Stimulated activated CD8-positive, alpha-beta memory T cell treated with anti-CD3 and anti-CD28 coated beads, Interleukin-12 subunit alpha, Interleukin-12 subunit beta, amount 100 ng/mL, for 24 hours (primary cell): ENCODE measurements at regions not wholly inside any gene's neighbourhood (a gene's known extent, or its start where the extent isn't known, plus 50 kb on each side); places are given as distances from the start of the nearest gene placed in this dataset.

Experiments
- DNase-seq: peaks from one replicate; pipeline ENCODE4 v3.0.0-alpha.2; 2020; ENCODE audit errors: extremely low read depth

DNA sequence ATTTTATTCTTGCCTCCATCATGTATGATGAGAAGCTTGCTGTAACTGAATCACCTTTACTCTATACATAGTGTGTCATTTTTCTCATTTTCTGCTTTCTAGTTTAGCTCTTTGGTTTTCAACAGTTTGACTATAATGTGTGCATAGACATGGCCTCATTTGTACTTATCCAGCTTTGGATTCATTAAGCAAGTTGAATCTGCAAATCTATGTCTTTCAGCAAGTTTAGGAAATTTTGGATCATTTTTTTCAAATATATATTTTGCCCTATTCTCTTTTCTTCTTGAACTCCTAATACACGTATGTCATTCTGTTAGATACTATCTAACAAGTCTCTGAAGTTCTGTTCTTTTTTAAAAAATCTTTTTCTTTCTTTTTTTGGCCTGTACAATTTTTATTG lies 57.8 kb downstream of the PRLHR start:
- DNase-seq, result no peak

DNA sequence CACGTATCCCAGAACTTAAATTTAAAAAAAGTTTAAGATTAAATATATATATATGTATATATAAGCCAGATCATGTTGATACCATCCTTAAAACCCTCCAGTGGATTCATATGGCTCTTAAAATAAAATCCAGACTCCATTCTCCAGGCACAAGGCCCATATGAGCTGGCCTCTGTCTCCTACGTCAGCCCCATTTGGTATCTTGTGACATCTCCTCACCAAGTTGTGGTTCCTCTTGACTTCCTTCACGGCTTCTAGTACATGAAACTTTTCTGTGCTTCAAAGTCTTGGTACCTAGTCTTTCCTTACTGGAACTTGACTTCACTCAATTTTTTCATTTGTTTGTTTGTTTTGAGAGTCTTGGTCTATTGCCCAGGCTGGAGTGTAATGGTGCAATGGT lies 61.3 kb downstream of the PRLHR start:
- no peak for DNase-seq

DNA sequence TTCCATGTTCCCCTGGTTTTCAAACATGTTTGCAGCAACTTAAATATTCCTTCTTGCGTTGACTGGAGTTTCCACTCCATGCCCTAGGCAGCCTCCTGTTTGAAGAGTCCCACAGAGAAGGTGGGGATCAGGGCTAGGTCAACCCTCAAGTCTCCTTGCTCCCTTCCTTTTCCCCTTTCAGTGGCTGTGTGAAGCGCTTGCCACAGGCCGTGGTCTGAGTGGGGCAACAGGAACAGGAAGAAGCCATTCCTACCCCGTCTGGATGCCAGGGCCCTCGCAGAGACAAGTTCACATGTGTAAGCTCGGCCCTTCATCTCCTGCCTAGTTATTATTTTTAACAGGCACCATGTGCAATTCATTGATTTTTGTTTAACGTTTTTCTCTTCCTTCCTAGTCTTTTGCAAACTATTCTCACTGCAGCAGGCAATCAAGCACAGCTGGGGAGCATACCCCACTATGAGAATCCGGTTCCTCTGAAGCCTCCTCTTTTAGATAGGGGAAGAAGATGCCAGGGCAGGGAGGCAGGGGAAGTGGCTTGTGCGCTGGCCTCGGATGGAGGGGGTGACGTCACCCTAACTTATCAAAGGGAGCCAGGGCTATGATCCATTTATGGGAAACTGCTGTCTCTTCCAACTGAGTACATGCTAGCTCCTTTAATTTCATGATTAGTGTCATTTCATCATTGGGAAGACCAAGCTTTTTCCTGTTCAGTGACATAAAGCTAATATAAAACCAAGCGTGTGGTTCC lies 64.2 kb downstream of the PRLHR start:
- DNase-seq, result no peak

DNA sequence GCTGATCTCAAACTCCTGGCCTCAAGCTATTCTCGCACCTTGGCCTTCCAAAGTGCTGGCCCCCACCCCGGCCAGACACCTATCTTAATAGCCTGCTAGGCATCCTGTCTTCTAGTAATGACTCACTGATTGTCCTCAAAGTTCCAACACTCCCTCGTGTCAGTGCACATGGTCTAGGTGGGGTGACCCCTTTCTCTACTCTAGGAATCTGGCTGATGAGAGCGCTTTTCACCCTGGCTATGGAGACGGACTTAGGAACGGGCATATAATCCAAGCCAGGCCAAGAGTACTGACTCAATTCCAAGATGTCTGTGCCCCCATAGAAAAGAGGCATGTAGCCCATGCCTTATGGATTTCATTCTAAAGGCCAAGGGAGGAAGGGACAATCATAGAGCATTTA lies 67.0 kb downstream of the PRLHR start:
- no peak for DNase-seq

DNA sequence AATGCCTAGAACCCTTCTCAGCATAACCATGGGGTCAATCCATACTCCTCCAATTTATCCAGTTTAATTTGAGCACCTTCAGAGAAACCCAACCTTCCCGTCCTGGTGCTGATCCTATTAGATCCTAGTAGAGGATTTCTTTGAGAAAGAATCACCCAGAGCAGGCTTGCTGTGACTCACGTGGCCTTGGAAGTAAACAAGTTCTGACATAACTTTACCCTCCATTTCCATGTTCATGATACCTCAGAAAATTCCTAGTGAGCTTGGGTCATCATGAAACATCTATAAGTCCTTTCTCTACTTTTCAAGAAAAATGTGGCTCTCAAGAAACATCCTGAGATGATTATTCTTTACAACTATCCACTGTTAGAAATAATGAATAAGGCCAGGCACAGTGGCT lies 71.7 kb downstream of the PRLHR start:
- DNase-seq, result no peak

DNA sequence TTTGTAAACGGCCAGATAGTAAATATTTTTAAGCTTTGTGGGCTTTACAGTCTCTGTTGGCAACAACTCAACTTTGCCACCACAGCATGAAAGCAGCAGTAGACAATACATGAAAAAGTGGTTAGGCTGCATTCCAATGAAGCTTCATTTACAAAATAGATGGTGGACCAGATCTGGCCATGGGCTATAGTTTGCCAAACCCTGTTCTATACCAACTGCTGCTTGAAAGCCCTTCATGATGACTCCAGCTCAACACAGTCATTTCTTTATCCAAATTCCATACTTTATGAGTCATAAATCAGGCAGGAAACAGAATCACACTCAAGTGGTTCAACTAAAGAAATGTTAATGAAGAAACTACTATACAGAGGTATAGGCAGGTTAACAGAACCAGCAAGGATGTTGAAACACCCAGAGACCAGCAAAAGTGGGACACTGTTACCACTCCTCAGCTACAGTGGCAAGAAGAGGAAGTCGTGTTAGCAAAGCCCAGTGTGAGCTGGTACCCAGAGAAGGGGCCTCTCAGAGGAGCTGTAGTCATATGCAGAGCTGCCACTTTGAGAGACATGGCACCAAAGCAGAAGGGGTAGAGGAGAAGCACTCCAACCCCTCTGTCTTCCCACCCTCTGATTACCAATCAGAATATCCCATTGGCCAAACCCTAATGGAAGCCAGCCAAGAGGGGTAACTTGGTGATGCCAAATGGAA lies 72.5 kb downstream of the PRLHR start:
- no peak for DNase-seq

DNA sequence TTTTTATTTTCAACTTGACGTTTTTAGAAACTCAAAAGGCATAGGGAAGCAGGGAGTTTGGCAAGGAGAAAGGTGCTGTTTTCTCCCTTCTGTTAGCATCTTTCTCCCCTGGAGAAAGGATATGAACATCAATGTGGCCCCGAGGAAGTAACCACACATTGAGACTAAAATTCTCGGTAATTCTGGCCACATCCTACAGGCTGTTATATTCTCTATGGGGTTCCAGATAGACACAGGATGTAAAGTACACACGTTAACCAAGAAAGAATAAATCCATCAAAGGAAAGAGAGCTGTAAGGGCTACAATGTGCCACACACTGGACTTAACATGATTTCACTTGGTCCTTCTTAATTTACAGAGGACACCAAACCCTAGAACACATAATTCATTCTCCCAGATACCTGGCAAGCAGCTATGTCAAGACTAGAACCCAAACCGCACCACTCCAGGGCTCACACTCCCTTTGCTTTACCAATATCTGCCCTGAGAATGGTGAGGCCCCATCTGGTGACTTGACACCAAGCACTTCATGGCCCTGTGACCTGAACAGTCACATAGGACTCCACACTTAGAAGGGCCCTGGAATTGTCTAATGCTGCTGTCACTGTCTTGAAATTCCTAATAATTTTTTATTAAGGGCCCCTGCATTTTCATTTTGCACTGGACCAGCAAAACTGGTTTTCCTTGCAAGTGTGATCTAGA lies 73.9 kb downstream of the PRLHR start:
- no peak for DNase-seq

DNA sequence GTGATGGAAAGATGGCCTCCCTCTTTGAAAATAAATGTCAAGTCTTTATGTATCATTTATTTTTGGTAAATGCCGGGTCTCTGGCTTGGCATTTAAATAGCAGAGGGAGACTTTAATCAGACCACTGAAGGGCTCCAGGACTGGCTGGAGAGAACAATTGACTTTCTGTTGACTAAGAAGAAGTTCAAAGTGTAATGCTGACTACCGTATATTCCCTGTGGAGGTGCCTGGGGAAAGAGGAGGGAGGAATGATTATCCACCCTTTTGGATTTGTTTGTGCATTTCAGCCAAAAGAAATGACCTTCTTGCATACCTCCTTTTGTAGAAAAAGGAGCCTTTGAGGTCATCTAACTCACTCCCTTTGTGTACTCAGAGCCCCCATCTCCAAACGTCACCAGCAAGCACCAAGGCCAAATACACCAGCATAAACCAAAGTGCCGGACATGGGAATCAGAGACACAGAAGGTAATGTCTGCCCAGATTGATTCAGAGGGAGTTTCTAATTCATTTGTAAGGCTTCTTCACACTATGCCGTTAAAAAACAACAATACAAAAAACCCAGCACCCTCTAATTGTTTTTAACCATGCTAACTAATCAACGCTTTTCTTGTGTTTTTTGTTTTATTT lies 75.2 kb downstream of the PRLHR start:
- DNase-seq, result no peak

DNA sequence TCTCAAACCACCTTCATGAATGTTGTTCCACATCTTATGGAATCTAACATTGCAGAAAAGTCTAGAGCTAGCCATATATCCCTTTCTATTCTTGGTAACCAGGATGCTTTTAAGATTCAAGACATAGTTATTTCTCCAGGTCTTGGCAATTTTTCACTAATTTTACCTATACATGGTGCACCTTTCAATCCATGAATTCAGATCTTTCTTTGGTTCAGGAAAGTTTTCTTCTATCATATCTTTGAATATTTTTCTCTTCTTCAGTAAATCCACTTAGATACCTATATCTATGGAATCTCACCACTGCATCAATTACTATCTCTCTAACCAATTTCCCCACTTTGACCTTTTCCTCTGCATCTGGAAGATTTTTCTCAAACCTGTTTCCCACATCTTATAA lies 77.4 kb downstream of the PRLHR start:
- no peak for DNase-seq

DNA sequence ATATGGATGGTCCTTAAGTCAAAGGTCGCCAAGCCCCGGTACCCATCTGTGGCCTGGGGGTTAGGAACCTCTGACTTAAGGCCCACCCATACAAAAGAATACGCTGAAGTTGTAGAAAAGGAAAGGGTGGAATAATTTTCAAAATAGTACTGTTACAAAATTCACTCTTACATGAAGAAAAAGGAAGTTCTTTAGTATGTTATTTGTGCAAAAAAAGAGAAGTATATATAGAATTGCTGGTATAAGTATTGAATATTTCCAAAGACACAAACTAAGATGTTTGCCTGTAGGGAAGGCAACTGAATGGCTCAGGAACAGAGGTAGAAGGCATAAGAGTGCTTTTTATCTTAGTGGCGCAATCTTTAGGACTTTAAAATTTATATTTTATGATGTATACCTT lies 78.7 kb downstream of the PRLHR start:
- no peak for DNase-seq

DNA sequence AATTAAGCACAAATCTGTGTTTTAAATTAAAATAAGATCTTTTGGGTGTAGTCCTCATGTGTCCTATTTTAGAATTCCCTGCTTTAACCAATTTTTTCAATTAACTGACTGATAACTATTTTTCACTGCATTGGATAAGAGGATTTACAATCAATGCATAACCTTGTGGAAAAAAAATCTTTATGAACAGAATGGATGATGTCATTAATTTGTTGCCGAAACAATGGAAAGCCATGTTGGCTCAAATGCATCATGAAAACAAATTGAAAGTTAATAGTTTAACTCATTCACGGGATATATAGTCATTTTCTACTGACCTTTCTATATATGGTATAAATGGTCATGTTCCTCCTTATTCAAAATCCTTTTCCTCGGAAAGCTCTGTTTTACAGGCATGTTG lies 82.3 kb downstream of the PRLHR start:
- DNase-seq, result no peak

DNA sequence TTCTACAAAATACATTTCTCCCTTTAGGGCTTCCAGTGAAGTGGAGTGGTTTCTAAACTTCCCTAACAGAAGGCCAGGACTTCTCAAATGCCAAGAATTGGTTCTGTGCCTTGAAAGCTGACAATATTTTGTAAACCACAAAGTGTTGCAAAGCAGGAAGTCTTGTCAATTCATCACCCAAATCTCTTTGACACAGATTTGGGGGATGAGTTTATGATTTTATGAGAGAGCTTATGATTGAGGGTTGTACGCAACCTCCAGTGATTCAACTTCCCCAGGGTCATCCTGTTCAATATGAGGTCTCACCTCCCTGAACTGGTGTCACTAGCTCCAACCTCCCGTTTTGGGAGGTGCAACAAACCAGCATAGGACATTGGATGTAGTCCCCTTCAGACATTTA lies 83.7 kb downstream of the PRLHR start:
- DNase-seq, result no peak

DNA sequence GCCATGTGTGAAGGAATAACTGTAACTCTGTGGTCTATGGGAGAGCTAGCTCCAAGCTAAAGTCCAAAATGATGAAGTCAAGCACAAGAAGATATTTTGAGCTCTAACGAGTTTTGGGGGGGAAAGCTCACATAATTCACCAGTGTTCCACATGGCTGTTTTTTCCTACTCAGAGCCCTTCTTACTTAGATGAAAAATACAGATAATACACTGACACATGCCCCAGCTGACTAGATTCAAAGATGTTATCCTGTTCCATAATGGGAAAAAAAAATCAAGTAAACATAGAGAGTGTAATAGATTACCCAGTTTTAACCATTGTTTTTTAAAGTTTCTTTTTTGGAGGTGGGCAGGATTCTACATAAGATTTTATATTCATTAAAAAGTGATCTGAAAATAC lies 86.6 kb downstream of the PRLHR start:
- no peak for DNase-seq

DNA sequence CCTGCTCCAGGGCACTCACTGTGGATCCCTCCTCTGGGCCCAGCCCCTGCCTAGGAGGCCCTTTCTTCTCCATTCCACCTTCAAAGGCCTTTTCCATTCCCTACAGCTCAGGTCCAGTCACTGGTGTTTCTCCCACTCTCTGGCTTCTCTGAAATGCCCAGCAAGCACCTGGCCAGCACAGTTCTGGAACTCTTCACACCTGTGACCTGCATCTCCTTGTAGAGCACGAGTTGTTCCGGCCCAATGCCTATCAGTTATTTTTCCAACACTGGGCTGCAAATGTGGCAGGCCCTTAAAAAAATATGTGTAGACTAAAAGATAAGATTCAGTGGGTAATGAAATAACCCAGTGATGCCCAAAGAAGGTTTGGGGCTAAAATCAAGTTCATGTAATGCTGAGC lies 87.1 kb downstream of the PRLHR start:
- DNase-seq, result no peak

DNA sequence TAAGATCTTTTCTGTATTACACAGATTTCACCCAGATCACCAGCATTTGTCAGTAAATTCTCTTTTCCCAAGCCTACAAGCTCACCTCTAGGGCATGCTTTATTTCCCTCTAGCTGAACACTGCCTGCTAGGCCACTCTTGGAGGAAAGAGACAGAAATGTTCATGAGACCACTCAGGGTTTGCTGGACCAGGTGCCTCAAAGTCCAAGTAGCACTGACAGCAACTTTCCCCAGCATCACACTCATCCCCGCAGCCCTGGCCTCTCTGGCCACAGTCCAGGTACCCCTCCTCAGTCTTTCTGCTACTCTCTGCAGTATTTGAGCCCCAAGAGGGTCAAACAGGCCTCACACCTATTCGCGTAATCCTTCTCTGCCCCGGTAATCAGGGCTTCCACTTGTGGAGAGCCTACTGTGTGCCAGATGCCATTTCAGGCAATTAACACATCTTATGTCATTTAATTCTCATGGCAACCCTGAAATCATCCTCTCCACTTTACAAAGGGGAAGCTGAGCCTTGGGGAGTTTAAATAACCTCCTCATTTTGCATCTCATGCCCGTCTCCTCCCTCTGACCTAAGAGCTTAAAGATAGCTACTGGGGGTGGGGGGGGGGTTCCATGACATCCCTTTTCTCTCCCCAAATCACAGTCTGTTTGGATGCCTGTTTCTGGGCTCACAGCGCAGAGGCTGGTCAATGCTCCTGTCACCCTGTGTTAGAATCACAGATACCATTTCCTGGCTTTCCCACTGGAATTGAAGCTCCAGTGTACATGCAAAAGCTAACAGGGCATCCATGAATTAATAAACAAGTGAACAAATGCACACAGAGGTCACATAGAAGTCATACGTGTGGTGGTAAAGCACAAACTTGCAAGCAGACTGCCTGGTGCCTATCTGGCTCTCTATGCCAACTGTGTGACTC lies 88.5 kb downstream of the PRLHR start:
- no peak for DNase-seq

DNA sequence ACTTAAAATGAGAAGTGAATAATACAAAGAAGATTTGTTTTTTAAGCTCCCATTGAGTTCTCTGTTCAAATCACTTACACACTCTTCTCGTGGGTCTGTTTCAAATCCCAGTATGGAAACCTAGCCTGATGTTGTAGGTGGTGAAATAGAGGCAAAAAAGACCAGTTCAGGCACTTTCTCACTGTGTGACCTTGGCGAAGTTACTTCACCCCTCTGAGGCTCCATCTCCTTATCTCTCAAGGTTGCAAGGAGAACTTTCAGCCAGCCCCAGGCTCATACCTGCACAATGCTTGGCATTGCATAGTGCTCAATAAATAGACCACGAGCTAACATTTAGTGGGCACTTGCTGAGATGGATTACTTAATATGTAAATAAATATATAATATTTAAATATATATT lies 90.1 kb downstream of the PRLHR start:
- DNase-seq, result no peak

DNA sequence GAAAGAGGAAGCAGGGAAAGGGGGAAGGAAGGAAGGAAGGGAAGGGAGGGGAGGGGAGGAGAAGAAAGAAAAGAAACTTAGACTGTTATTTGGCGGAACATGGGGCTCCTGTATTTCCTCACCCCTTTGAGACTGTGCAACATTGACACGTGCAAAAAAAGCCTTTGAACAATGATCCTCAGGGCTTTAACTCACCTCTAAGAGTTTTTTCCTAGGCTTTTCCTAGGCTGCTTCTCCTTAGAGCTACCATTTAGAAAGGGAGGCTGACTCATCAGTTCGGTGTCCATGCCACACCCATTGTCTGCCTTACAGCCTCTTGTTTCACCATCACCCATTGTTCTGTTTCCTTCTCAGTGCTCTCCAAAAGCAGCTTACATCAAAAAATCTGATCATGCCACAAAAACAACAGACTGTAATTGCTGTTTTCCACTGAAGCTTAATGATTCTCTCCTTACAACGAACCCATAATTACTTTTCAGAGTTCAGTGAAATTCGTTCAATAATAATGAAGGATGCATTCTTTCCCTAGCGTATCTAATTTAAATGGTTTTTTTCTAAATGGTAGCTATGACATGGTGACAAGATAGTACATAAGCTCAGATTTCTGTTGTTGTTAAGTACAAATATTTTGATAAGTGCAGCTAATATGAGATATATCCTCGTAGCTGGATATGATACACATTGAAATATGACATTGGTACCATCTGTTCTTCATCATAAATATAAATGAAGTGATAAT lies 90.8 kb downstream of the PRLHR start:
- DNase-seq, result no peak

DNA sequence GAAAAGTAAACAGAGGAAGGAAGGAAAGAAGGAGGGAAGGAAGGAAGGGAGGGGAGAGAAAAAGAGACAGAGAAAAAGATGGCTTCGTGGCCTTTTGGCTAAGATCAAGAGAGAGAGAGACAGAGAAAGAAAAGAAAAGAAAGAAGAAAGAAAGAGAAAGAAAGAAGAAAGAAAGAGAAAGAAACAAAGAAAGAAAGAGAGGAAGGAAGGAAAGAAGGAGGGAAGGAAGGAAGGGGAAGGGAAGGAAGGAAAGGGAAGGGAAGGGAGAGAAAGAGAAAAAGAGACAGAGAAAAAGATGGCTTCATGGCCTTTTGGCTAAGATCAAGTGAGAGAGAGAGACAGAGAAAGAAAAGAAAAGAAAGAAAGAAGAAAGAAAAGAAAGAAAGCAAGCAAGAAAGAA lies 91.4 kb downstream of the PRLHR start:
- no peak for DNase-seq

DNA sequence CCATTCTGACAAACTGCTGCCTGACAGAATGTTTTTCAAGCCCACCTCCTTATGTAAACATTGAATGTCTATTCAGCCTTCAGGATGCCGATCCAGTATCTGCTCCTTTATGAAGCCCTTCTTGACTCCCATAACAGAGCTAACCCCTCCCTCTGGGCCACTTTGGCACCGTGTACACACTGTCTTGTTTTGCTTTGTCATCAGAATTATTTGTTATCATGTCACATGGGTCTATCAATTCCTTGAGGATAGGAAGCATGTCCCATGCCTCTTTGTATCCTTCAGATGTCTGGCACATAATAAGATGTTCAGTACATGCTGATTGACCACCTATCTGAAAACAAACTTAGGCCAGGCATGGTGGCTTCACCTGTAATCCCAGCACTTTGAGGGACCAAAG lies 92.3 kb downstream of the PRLHR start:
- no peak for DNase-seq

DNA sequence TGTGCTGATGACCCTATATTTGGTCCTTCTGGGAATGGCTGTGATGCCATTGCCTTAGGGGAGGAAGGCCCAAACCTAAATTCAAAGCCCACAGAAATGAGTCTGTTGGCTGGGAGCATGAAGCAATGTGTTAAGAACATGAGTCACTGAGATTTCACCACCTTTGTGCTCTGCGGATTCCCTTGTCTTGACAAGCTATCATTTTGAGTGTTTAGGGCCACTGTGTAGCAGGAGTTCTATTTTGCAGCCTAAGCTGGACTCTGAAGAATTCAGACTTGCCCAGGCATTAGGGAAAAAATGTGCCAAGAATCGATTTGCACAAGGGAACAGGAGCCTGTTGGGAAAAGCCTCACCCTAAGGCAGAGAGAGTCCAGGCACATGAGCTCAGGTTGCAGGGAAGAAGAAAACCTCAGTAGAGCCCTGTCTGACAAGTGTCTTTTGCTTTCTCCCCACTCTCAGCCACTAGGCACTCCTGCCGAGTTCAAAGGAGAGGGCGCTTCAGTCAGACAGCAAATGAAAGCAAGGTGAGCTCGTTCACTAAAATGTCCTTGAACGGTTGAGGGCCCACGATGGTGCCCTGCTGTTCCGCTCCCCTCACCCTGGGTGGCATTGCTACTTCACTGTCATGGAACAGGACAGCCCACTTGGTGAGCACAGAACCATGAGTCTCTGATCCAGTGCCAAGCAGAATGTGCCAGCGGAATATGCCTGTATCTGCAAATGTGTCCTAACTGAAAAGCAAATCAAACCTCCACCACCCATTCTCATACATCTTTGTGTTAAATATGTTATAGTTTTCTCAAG lies 93.6 kb downstream of the PRLHR start:
- DNase-seq, result no peak
